ENCODE measurements at regions not wholly inside any gene's neighbourhood (a gene's known extent, or its start where the extent isn't known, plus 50 kb on each side); places are given as distances from the start of the nearest gene placed in this dataset.
A peak's percentile ranks its signal among the peaks of the same experiment; 100 is the strongest.

- peaks cover 13% of the 10 kb centered on the region for H3K36me3 Mint-ChIP-seq (ENCODE audit: unreplicated experiment)
- H3K4me1 Mint-ChIP-seq (ENCODE audit: low read depth, unreplicated experiment): no peaks in the 10 kb centered on the region
Observed at GRCh38 chr10:9682802-9683201, 1334.9 kb upstream of the CELF2 start.

DNA sequence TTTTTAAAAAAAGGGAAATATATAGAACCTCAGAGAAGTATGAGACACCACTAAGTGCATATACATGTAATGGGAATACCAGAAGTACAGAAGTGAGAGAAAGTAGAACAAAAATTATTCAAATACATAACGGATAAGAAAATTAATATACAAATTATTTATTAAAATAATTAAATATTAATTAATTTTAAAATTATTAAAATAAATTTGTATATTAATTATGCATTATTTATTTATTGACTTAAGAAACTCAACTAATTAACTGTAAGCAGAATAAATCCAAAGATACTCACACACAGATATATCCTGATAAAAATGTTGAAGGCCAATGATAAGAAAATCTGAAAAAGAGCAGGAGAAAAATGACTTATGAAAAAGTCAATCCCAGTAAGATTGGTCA, 1333.5 kb upstream of the CELF2 start:
- peaks cover 2% of the 10 kb centered on the region for H3K9me3 Mint-ChIP-seq (ENCODE audit: unreplicated experiment)
- DNase-seq: no peak
- peaks cover 13% of the 10 kb centered on the region for H3K36me3 Mint-ChIP-seq (ENCODE audit: unreplicated experiment)
- H3K4me3 Mint-ChIP-seq (ENCODE audit: unreplicated experiment): no peak overlapping the region
- H3K27ac Mint-ChIP-seq (ENCODE audit: unreplicated experiment): no peak overlapping the region
- TF ChIP-seq CTCF (IDR thresholded peaks at IDR 0.05; ENCODE audit: partially characterized antibody, unreplicated experiment): no peak
- H3K4me1 Mint-ChIP-seq (ENCODE audit: low read depth, unreplicated experiment): no peaks in the 10 kb centered on the region
- peaks cover 3% of the 10 kb centered on the region for H3K27me3 Mint-ChIP-seq (ENCODE audit: unreplicated experiment)

More at GRCh38 chr10:9682802-9683201, 1334.9 kb upstream of the CELF2 start:
- peaks cover 2% of the 10 kb centered on the region for H3K9me3 Mint-ChIP-seq (ENCODE audit: unreplicated experiment)
- peaks cover 3% of the 10 kb centered on the region for H3K27me3 Mint-ChIP-seq (ENCODE audit: unreplicated experiment)
- no peak overlapping the region for H3K27ac Mint-ChIP-seq (ENCODE audit: unreplicated experiment)
- DNase-seq: no peak
- H3K4me3 Mint-ChIP-seq (ENCODE audit: unreplicated experiment): no peak overlapping the region
- no peak for TF ChIP-seq CTCF (IDR thresholded peaks at IDR 0.05; ENCODE audit: partially characterized antibody, unreplicated experiment)

- Mint-ChIP-seq H3K9me3 (ENCODE audit: unreplicated experiment) (no peaks in the 10 kb centered on the region), H3K36me3 (ENCODE audit: unreplicated experiment) (peaks cover 6% of the 10 kb centered on the region), H3K27me3 (ENCODE audit: unreplicated experiment) (peaks cover 3% of the 10 kb centered on the region), H3K27ac (ENCODE audit: unreplicated experiment) (no peak overlapping the region), H3K4me3 (ENCODE audit: unreplicated experiment) (no peak overlapping the region), H3K4me1 (ENCODE audit: low read depth, unreplicated experiment) (no peaks in the 10 kb centered on the region)
- TF ChIP-seq CTCF (IDR thresholded peaks at IDR 0.05; ENCODE audit: partially characterized antibody, unreplicated experiment): no peak
- no peak for DNase-seq
Observed at GRCh38 chr10:9685596-9685995, 1332.1 kb upstream of the CELF2 start.

GRCh38 chr10:9688711-9689110, 1329.0 kb upstream of the CELF2 start:
- TF ChIP-seq CTCF (IDR thresholded peaks at IDR 0.05; ENCODE audit: partially characterized antibody, unreplicated experiment): no peak
- Mint-ChIP-seq H3K4me1 (ENCODE audit: low read depth, unreplicated experiment) (no peaks in the 10 kb centered on the region), H3K27ac (ENCODE audit: unreplicated experiment) (no peak overlapping the region), H3K36me3 (ENCODE audit: unreplicated experiment) (no peaks in the 10 kb centered on the region), H3K9me3 (ENCODE audit: unreplicated experiment) (no peaks in the 10 kb centered on the region), H3K27me3 (ENCODE audit: unreplicated experiment) (no peaks in the 10 kb centered on the region), H3K4me3 (ENCODE audit: unreplicated experiment) (no peak overlapping the region)
- DNase-seq: no peak

- no peak for TF ChIP-seq CTCF (IDR thresholded peaks at IDR 0.05; ENCODE audit: partially characterized antibody, unreplicated experiment)
- Mint-ChIP-seq H3K27me3 (ENCODE audit: unreplicated experiment) (no peaks in the 10 kb centered on the region), H3K36me3 (ENCODE audit: unreplicated experiment) (peaks cover 19% of the 10 kb centered on the region), H3K4me3 (ENCODE audit: unreplicated experiment) (no peak overlapping the region), H3K27ac (ENCODE audit: unreplicated experiment) (peak overlapping the region; percentile 33), H3K4me1 (ENCODE audit: low read depth, unreplicated experiment) (no peaks in the 10 kb centered on the region), H3K9me3 (ENCODE audit: unreplicated experiment) (peaks cover 2% of the 10 kb centered on the region)
- no peak for DNase-seq
Observed at GRCh38 chr10:9707216-9707615, 1310.5 kb upstream of the CELF2 start.
